ENCODE measurements at regions not wholly inside any gene's neighbourhood (a gene's known extent, or its start where the extent isn't known, plus 50 kb on each side); places are given as distances from the start of the nearest gene placed in this dataset.
A peak's percentile ranks its signal among the peaks of the same experiment; 100 is the strongest.
"Not testable (repeated sequence)": the region's sequence is repeated elsewhere in the genome, so short reads cannot be mapped to it uniquely, and the experiment has no call there.

DNA sequence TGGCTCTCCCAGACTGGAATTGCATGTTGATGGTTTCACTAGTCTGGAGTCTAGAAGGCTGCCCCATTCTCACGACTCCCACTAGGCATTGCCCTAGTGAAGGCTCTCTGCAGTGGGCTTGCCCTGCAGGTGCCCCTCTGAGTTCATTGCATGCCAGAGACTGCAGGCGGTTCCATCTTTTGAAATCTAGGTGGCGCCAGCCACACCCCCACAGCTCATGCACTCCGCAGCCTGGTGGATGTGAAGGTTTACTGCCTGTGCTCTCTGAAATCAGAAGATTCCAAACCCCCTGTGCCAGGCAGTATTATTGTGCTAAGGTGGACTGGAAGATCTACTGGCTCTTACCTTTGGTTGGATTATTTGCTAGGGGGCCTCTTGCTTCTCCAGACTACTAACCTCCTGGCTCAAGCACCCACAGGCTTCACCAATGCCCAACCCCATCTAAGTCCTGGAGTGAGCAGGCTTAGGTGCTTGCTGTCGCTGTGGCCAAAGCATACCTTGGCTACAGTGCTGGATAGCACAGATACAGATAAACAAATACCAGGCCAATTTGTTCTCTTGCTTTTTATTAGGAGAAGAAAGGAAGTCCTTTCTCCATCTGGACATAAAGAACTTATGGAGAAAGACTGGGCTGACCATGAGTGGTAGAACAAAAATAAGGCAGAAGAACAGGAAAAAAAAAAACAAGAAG is 83.5 kb upstream of the SIM2 start:
- H3K27ac ChIP-seq = peak overlapping the region; percentile 70
- TF ChIP-seq, protein P1, sequence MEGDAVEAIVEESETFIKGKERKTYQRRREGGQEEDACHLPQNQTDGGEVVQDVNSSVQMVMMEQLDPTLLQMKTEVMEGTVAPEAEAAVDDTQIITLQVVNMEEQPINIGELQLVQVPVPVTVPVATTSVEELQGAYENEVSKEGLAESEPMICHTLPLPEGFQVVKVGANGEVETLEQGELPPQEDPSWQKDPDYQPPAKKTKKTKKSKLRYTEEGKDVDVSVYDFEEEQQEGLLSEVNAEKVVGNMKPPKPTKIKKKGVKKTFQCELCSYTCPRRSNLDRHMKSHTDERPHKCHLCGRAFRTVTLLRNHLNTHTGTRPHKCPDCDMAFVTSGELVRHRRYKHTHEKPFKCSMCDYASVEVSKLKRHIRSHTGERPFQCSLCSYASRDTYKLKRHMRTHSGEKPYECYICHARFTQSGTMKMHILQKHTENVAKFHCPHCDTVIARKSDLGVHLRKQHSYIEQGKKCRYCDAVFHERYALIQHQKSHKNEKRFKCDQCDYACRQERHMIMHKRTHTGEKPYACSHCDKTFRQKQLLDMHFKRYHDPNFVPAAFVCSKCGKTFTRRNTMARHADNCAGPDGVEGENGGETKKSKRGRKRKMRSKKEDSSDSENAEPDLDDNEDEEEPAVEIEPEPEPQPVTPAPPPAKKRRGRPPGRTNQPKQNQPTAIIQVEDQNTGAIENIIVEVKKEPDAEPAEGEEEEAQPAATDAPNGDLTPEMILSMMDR (conservative IDR thresholded peaks at IDR 0.05) = peak; percentile 70

DNA sequence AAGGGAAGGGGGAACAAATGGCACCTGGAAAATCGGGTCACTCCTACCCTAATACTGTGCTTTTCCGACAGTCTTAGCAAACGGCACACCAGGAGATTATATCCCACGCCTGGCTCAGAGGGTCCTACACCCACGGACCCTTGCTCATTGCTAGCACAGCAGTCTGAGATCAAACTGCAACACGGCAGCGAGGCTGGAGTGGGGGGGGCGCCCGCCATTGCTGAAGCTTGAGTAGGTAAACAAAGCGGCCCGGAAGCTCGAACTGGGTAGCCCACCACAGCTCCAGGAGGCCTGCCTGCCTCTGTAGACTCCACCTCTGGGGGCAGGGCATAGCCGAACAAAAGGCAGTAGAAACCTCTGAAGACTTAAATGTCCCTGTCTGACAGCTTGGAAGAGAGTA is 82.1 kb upstream of the SIM2 start:
- H3K27ac ChIP-seq = peak overlapping the region; percentile 70; the same call in 1 of the 2 replicates

DNA sequence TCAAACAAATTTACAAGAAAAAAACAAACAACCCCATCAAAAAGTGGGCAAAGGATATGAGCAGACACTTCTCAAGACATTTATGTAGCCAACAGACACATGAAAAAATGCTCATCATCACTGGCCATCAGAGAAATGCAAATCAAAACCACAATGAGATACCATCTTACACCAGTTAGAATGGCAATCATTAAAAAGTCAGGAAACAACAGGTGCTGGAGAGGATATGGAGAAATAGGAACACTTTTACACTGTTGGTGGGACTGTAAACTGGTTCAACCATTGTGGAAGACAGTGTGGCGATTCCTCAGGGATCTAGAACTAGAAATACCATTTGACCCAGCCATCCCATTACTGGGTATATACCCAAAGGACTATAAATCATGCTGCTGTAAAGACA is 77.1 kb upstream of the SIM2 start:
- H3K27ac ChIP-seq = not testable (repeated sequence)

GRCh38 chr21:36624105-36624504 is 74.8 kb upstream of the SIM2 start:
- H3K27ac ChIP-seq = no peak overlapping the region
- TF ChIP-seq, protein P1 (conservative IDR thresholded peaks at IDR 0.05) = no peak

- TF ChIP-seq, protein P1 (conservative IDR thresholded peaks at IDR 0.05) = no peak
- H3K27ac ChIP-seq = no peak overlapping the region
These were observed 72.1 kb upstream of the SIM2 start for GRCh38 chr21:36626791-36627190.

DNA sequence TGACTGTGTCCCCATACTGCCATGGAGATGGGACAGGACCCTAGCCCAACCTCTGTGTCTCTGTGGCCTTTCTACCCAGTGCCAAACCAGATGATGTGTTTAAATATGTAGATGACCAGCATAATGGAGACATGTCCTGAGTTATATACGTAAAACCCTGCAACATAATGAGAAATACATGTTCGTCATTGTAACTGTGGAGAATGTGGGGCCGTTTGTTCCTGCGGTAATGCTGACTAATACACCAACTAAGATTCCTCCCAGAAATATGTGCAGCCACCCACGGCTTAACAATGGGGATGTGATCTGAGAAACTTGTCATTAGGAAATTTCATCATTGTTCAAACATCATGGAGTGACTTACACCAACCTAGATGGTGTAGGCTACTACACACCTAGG is 71.7 kb upstream of the SIM2 start:
- no peak overlapping the region for H3K27ac ChIP-seq

GRCh38 chr21:36628106-36628505 is 70.8 kb upstream of the SIM2 start:
- TF ChIP-seq, protein P1 (conservative IDR thresholded peaks at IDR 0.05) = no peak
- no peak overlapping the region for H3K27ac ChIP-seq

More for the DNA sequence above, 71.7 kb upstream of the SIM2 start:
- TF ChIP-seq, protein P1 (conservative IDR thresholded peaks at IDR 0.05) = no peak

- TF ChIP-seq, protein P1 (conservative IDR thresholded peaks at IDR 0.05) = no peak
- no peak overlapping the region for H3K27ac ChIP-seq
These were observed 70.0 kb upstream of the SIM2 start for GRCh38 chr21:36628761-36629460.
